IMR-90 (cell line): ENCODE measurements at regions not wholly inside any gene's neighbourhood (a gene's known extent, or its start where the extent isn't known, plus 50 kb on each side); places are given as distances from the start of the nearest gene placed in this dataset.

ENCODE experiments used
- ATAC-seq: fragments of 200-7000 bp; cut with Tn5 transposase; 2 replicates; pipeline ENCODE4 v1.9.1; 2020; ENCODE audit warnings: low read depth, mild to moderate bottlenecking, moderate library complexity
- BruUV-seq: library from RNA; stranded (reverse); fragments of 400-500 nt; replicated peaks from 2 replicates; lab custom pipeline; 2021; lab: Mats Ljungman, UMichigan
- CTCF ChIA-PET: fragments of 300-600 bp; formaldehyde crosslinking; extraction: SDS; loops from one replicate; lab custom pipeline; 2021; ENCODE audit warnings: antibody characterized with exemption; lab: Yijun Ruan, JAX
- POLR2A ChIA-PET: fragments of 300-600 bp; sonication (Branson Sonifier 250); formaldehyde crosslinking; loops from one replicate; lab custom pipeline; 2022; ENCODE audit warnings: antibody characterized with exemption; ENCODE audit not compliant: unreplicated experiment; lab: Charles Lee
- DNase-seq: peaks from one replicate; pipeline ENCODE4 v3.0.0; 2013
- H2AFZ ChIP-seq: replicated peaks from 2 replicates; pipeline ENCODE3; 2013; ENCODE audit warnings: low read length, mild to moderate bottlenecking; ENCODE audit not compliant: poor library complexity
- H2AK5ac ChIP-seq: 2 replicates; pipeline ENCODE4 v1.6.1; 2013; ENCODE audit warnings: low read depth, low read length, inconsistent platforms
- H2AK9ac ChIP-seq: replicated peaks from 2 replicates; pipeline ENCODE3; 2013; ENCODE audit warnings: mild to moderate bottlenecking, low read depth, low read length, moderate library complexity; ENCODE audit not compliant: poor library complexity
- H2BK120ac ChIP-seq: 2 replicates; pipeline ENCODE4 v1.6.1; 2013; ENCODE audit warnings: low read depth, low read length, inconsistent platforms
- H2BK15ac ChIP-seq: 3 replicates; pipeline ENCODE4 v1.6.1; 2013; ENCODE audit warnings: low read depth, low read length, inconsistent platforms
- H2BK20ac ChIP-seq: 2 replicates; pipeline ENCODE4 v1.6.1; 2013; ENCODE audit warnings: low read depth, mild to moderate bottlenecking, inconsistent platforms, low read length, moderate library complexity
- H2BK5ac ChIP-seq: 2 replicates; pipeline ENCODE4 v1.6.1; 2013; ENCODE audit warnings: mild to moderate bottlenecking, low read depth, low read length, inconsistent platforms; ENCODE audit not compliant: poor library complexity, severe bottlenecking
- H3K14ac ChIP-seq: replicated peaks from 2 replicates; pipeline ENCODE4 v1.6.1; 2013; ENCODE audit warnings: low read depth, low read length, inconsistent platforms
- H3K18ac ChIP-seq: 2 replicates; pipeline ENCODE4 v1.6.1; 2013; ENCODE audit warnings: low read depth, low read length, control low read depth
- H3K23ac ChIP-seq: 2 replicates; pipeline ENCODE4 v1.6.1; 2013; ENCODE audit warnings: low read depth, low read length, inconsistent platforms
- H3K27ac ChIP-seq: 2 replicates; pipeline ENCODE4 v1.5.1; 2013; ENCODE audit warnings: mild to moderate bottlenecking, control low read depth, low read length; ENCODE audit not compliant: insufficient read depth
- H3K27me3 ChIP-seq: 2 replicates; pipeline ENCODE4 v1.6.1; 2013; ENCODE audit warnings: low read length; ENCODE audit not compliant: control insufficient read depth, insufficient read depth
- H3K36me3 ChIP-seq: 2 replicates; pipeline ENCODE4 v1.6.1; 2013; ENCODE audit warnings: low read length, mixed read lengths; ENCODE audit not compliant: control insufficient read depth, insufficient read depth
- H3K4ac ChIP-seq: 2 replicates; pipeline ENCODE4 v1.6.1; 2013; ENCODE audit warnings: low read depth, low read length, inconsistent platforms
- H3K4me1 ChIP-seq: 2 replicates; pipeline ENCODE4 v1.6.1; 2013; ENCODE audit warnings: low read length, mixed read lengths; ENCODE audit not compliant: control insufficient read depth, insufficient read depth
- H3K4me2 ChIP-seq: 2 replicates; pipeline ENCODE4 v1.6.1; 2013; ENCODE audit warnings: low read depth, mild to moderate bottlenecking, control low read depth, low read length, moderate library complexity
- H3K4me3 ChIP-seq: 2 replicates; pipeline ENCODE4 v1.5.1; 2013; ENCODE audit warnings: low read depth, mild to moderate bottlenecking, control low read depth, low read length, moderate library complexity; ENCODE audit not compliant: insufficient read depth
- H3K56ac ChIP-seq: 2 replicates; pipeline ENCODE4 v1.6.1; 2013; ENCODE audit warnings: low read length, inconsistent platforms; ENCODE audit not compliant: insufficient read depth; ENCODE audit errors: extremely low read depth
- H3K79me1 ChIP-seq, 2 experiments: 2 replicates each; pipeline ENCODE4 v1.6.1; 2013; ENCODE audit warnings: low read length in 2 of 2, inconsistent platforms in 1 of 2, low read depth in 1 of 2
- H3K9ac ChIP-seq: 2 replicates; pipeline ENCODE4 v1.6.1; 2013; ENCODE audit warnings: low read depth, low read length, control low read depth
- H3K9me1 ChIP-seq: 2 replicates; pipeline ENCODE4 v1.6.1; 2013; ENCODE audit warnings: low read length, inconsistent platforms; ENCODE audit not compliant: insufficient read depth
- H3K9me3 ChIP-seq: 2 replicates; pipeline ENCODE4 v1.6.1; 2013; ENCODE audit warnings: low read length; ENCODE audit not compliant: control insufficient read depth, insufficient read depth
- H4K20me1 ChIP-seq: 2 replicates; pipeline ENCODE4 v1.6.1; 2013; ENCODE audit warnings: low read length, inconsistent platforms; ENCODE audit not compliant: insufficient read depth
- H4K5ac ChIP-seq: 2 replicates; pipeline ENCODE4 v1.6.1; 2013; ENCODE audit warnings: mild to moderate bottlenecking, low read depth, low read length, control low read depth
- H4K8ac ChIP-seq, 2 experiments: 2 replicates each; pipeline ENCODE4 v1.6.1; 2013; ENCODE audit warnings: low read depth in 2 of 2, low read length in 2 of 2, control low read depth in 1 of 2, inconsistent platforms in 1 of 2
- H4K91ac ChIP-seq: 2 replicates; pipeline ENCODE4 v1.6.1; 2013; ENCODE audit warnings: low read depth, low read length, inconsistent platforms; ENCODE audit not compliant: insufficient read depth
- BHLHE40 ChIP-seq: fragments of 150-350 bp; IDR thresholded peaks from 2 replicates; pipeline ENCODE4 v1.6.1; 2016; ENCODE audit warnings: mild to moderate bottlenecking, low read depth, low read length
- CEBPB ChIP-seq: IDR thresholded peaks from 2 replicates; pipeline ENCODE4 v1.6.1; 2012; ENCODE audit warnings: low read depth, low read length, improper control_type of control experiment
- CHD1 ChIP-seq: IDR thresholded peaks from 2 replicates; pipeline ENCODE4 v1.6.1; 2012; ENCODE audit warnings: low read depth, low read length, improper control_type of control experiment
- ELK1 ChIP-seq: fragments of 150-350 bp; IDR thresholded peaks from 2 replicates; pipeline ENCODE4 v1.6.1; 2016; ENCODE audit warnings: low read depth, mild to moderate bottlenecking, low read length, moderate library complexity, borderline replicate concordance
- FOS ChIP-seq: fragments of 150-350 bp; IDR thresholded peaks from 2 replicates; pipeline ENCODE4 v1.6.1; 2016; ENCODE audit warnings: low read depth, low read length
- MAFK ChIP-seq: IDR thresholded peaks from 2 replicates; pipeline ENCODE4 v1.6.1; 2012; ENCODE audit warnings: low read depth, low read length, improper control_type of control experiment
- MAZ ChIP-seq: IDR thresholded peaks from 2 replicates; pipeline ENCODE4 v1.6.1; 2012; ENCODE audit warnings: low read depth, mild to moderate bottlenecking, low read length, improper control_type of control experiment, moderate library complexity, borderline replicate concordance
- MXI1 ChIP-seq: IDR thresholded peaks from 2 replicates; pipeline ENCODE4 v1.6.1; 2012; ENCODE audit warnings: low read depth, mild to moderate bottlenecking, low read length, moderate library complexity, borderline replicate concordance
- NFE2L2 ChIP-seq: fragments of 150-350 bp; IDR thresholded peaks from 2 replicates; pipeline ENCODE4 v1.6.1; 2016; ENCODE audit warnings: low read depth, mild to moderate bottlenecking, low read length
- RFX5 ChIP-seq: IDR thresholded peaks from 2 replicates; pipeline ENCODE4 v1.8.0; 2012; ENCODE audit warnings: low read depth, mild to moderate bottlenecking, low read length, moderate library complexity
- WGBS, 2 experiments: methylation state at CpG; one replicate each; pipeline versions ENCODE4 v1.1.5 to v1.1.7; 2013; ENCODE audit warnings: missing lambda C conversion rate in 2 of 2; ENCODE audit not compliant: insufficient read length in 1 of 2; ENCODE audit errors: extremely low coverage in 2 of 2; 5-methylcytosine and 5-hydroxymethylcytosine counted together
- dilution Hi-C: fragments of 300-500 bp; cut with HindIII; formaldehyde crosslinking; loops from one replicate; pipeline ENCODE4 v1.14.3; 2018; ENCODE audit warnings: low sequenced_read_pairs; ENCODE audit not compliant: unreplicated experiment
- in situ Hi-C: fragments of 300-500 bp; cut with MboI; formaldehyde crosslinking; loops from 3 replicates; pipeline ENCODE4 v1.14.3; 2019; ENCODE audit warnings: low sequenced_read_pairs, inconsistent platforms, mixed read lengths
- intact Hi-C: fragments of 100-400 bp; cut with micrococcal nuclease; formaldehyde crosslinking; loops from 2 replicates; pipeline ENCODE4 v1.10.0; 2022
- TF ChIP-seq, protein P1 (sequence below): conservative IDR thresholded peaks from 2 replicates; pipeline ENCODE4 v1.5.1; 2012; ENCODE audit warnings: mild to moderate bottlenecking, low read depth, low read length, improper control_type of control experiment
- TF ChIP-seq, protein P2 (sequence below): fragments of 150-350 bp; IDR thresholded peaks from 2 replicates; pipeline ENCODE4 v1.6.1; 2017; ENCODE audit warnings: mild to moderate bottlenecking, antibody characterized with exemption, low read length, low read depth

DNA sequence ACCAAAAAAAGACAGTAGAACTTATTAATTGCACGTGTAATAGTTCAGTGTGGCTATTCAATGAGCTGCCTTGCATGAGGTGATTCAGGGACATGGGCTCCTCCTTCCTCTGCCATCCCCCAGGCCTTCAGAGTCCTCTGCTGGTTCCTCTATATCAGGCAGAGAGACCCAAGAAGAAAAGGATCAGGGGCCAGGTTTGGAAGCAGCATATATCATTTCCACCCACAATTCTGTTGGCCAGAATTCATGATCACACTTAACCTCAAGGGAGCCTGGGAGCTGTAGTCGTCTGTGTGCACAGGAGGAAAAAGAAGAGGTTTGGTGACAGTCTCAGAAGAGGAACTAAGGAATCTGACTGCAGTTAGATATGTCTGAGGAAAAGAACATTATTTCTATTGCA, 114.0 kb upstream of the GLS start:
- Histone ChIP-seq H3K9me1 (peaks cover 3% of the 10 kb centered on the region; the same call in 1 of the 2 replicates), H3K18ac (no peak overlapping the region), H2AK5ac (no peak overlapping the region), H3K4me1 (no peaks in the 10 kb centered on the region), H4K91ac (no peak overlapping the region), H2AFZ (no peak overlapping the region), H3K9ac (no peak overlapping the region), H3K56ac (no peak overlapping the region), H3K36me3 (no peaks in the 10 kb centered on the region), H3K4me3 (no peak overlapping the region), H2BK20ac (no peak overlapping the region), H2AK9ac (no peak overlapping the region), H4K20me1 (no peaks in the 10 kb centered on the region), H3K23ac (no peak overlapping the region), H3K79me1 (no peaks in the 10 kb centered on the region), H3K9me3 (no peaks in the 10 kb centered on the region), H4K8ac (no peak overlapping the region), H3K4ac (no peak overlapping the region; the same call in 1 of the 2 replicates), H2BK120ac (no peak overlapping the region), H3K4me2 (no peak overlapping the region), H4K5ac (no peak overlapping the region), H2BK5ac (no peak overlapping the region), H3K14ac (peak overlapping the region; percentile 45), H3K27ac (no peak overlapping the region), H2BK15ac (no peak overlapping the region), H3K27me3 (0 out of 2 replicates have a peak, but pooled peaks cover 2% of the 10 kb centered on the region)
- DNase-seq, result no peak
- intact Hi-C loops, result no loop called here
- TF ChIP-seq CEBPB (no peak), MXI1 (no peak), MAZ (no peak), BHLHE40 (no peak), CHD1 (no peak), NFE2L2 (no peak), FOS (no peak), ELK1 (no peak), RFX5 (no peak), MAFK (no peak)
- TF ChIP-seq, protein P1, sequence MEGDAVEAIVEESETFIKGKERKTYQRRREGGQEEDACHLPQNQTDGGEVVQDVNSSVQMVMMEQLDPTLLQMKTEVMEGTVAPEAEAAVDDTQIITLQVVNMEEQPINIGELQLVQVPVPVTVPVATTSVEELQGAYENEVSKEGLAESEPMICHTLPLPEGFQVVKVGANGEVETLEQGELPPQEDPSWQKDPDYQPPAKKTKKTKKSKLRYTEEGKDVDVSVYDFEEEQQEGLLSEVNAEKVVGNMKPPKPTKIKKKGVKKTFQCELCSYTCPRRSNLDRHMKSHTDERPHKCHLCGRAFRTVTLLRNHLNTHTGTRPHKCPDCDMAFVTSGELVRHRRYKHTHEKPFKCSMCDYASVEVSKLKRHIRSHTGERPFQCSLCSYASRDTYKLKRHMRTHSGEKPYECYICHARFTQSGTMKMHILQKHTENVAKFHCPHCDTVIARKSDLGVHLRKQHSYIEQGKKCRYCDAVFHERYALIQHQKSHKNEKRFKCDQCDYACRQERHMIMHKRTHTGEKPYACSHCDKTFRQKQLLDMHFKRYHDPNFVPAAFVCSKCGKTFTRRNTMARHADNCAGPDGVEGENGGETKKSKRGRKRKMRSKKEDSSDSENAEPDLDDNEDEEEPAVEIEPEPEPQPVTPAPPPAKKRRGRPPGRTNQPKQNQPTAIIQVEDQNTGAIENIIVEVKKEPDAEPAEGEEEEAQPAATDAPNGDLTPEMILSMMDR, result no peak
- TF ChIP-seq, protein P2, sequence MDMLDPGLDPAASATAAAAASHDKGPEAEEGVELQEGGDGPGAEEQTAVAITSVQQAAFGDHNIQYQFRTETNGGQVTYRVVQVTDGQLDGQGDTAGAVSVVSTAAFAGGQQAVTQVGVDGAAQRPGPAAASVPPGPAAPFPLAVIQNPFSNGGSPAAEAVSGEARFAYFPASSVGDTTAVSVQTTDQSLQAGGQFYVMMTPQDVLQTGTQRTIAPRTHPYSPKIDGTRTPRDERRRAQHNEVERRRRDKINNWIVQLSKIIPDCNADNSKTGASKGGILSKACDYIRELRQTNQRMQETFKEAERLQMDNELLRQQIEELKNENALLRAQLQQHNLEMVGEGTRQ, result no peak
- in situ Hi-C loops, result no loop called here
- no peak for ATAC-seq
- dilution Hi-C loops, result no loop called here
- WGBS, 2 experiments, result 88% methylated on average over 1 of the region's 2 CpGs; no CpG with 5 or more reads in 1 of the 2 experiments
- ChIA-PET CTCF (interaction anchor here (0.5 kb wide), 1 partner anchor 738 kb away, joined by 3 read pairs; no protein-coding TSS in a partner anchor), POLR2A (interaction anchor here (0.6 kb wide), 1 partner anchor 449 kb away, joined by 8 read pairs; no protein-coding TSS in a partner anchor)
- no TSS peak for BruUV-seq
